Lung (tissue), 11 donors: ENCODE measurements at regions not wholly inside any gene's neighbourhood (a gene's known extent, or its start where the extent isn't known, plus 50 kb on each side); places are given as distances from the start of the nearest gene placed in this dataset.

Experiments used
- ATAC-seq: fragments of 200-7000 bp; cut with Tn5 transposase; one replicate; pipeline ENCODE4 v1.9.1; 2020; ENCODE audit warnings: moderate number of reproducible peaks; ENCODE audit not compliant: insufficient read depth, low FRiP score
- DNase-seq, 3 donors: peaks; one replicate each; pipeline ENCODE4 v3.0.0-alpha.2; 2013 to 2017
- H3K27ac ChIP-seq, 2 donors: one replicate each; pipeline ENCODE4 v1.5.1; 2013; ENCODE audit warnings: mild to moderate bottlenecking in 2 of 2, moderate library complexity in 2 of 2, control low read depth in 1 of 2, inconsistent platforms in 1 of 2, low read depth in 1 of 2, low read length in 1 of 2
- H3K27me3 ChIP-seq, 3 donors: one replicate each; pipeline ENCODE4 v1.5.1; 2013; ENCODE audit warnings: low read length in 2 of 3; ENCODE audit not compliant: control insufficient read depth in 3 of 3, insufficient read depth in 3 of 3
- H3K36me3 ChIP-seq, 4 donors: one replicate each; pipeline ENCODE4 v1.5.1; 2013; ENCODE audit warnings: low read length in 4 of 4, mild to moderate bottlenecking in 1 of 4, moderate library complexity in 1 of 4; ENCODE audit not compliant: control insufficient read depth in 4 of 4, insufficient read depth in 4 of 4
- H3K4me1 ChIP-seq, 5 donors: one replicate each; pipeline ENCODE4 v1.5.1; 2013; ENCODE audit warnings: low read length in 5 of 5, mild to moderate bottlenecking in 2 of 5, moderate library complexity in 1 of 5; ENCODE audit not compliant: control insufficient read depth in 5 of 5, insufficient read depth in 5 of 5
- H3K4me3 ChIP-seq: one replicate; pipeline ENCODE4 v1.5.1; 2013; ENCODE audit warnings: mild to moderate bottlenecking, control low read depth, moderate library complexity
- H3K9ac ChIP-seq, 2 donors: one replicate each; pipeline ENCODE4 v1.5.1; 2013; ENCODE audit warnings: low read length in 2 of 2, control low read depth in 1 of 2; ENCODE audit not compliant: insufficient read depth in 1 of 2
- H3K9me3 ChIP-seq, 4 donors: one replicate each; pipeline ENCODE4 v1.5.1; 2013; ENCODE audit warnings: low read length in 3 of 4, mild to moderate bottlenecking in 1 of 4, moderate library complexity in 1 of 4; ENCODE audit not compliant: control insufficient read depth in 4 of 4, insufficient read depth in 3 of 4
- WGBS, 2 donors: extraction: QIAGEN DNeasy Blood & Tissue Kit; methylation state at CpG; one replicate each; pipeline ENCODE4 v1.1.7; 2013; 5-methylcytosine and 5-hydroxymethylcytosine counted together
- TF ChIP-seq, protein P1 (sequence below): IDR thresholded peaks from 2 replicates; pipeline ENCODE4 v1.5.1; 2012; ENCODE audit warnings: mild to moderate bottlenecking; ENCODE audit errors: control extremely low read depth, extremely low read depth
- donor health status: control.
- donor health status: control.
- donor health status: Bipolar disorder and iron deficiency.
- donor health status: healthy.
- donor health status: DM: yes; HTN: yes; CAD: no.

DNA sequence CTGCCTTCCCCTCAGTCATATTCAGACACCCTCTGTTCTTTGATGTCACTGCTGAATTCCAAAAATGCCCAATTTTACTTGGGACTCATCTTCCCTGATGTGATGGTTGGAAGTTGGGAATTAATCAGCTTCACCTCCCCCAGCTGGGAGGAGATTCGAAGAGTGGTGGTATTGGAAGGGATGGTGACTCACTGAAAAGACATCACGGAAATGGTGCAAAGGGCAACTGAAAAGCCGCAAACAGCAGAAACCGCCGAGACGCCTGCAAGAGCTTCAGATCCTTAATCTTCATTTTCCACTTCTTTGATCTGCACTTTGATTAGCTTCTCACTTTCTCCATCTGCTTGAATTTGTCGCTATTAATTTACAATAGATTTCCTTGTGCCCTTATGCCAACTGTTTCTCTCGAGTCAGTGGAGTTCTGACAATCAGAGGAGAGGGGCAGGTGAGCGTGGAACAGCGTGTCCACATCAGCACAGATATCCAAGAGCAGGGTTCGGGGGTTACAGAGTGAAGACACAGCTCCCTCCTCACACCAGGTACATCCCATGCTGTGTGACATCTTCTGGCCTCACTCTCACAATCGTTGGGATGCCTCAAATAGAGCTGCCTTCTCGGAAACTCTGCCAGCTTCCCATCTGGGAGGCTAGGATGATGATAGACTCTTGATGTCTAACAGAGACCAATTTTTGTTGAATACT is 325.4 kb downstream of the BRD1 start:
- WGBS, 2 donors: 84 to 90% methylated on average over 13 of the region's 13 CpGs
- DNase-seq (no peak), ATAC-seq (no peak)
- peaks cover 0 to 6% (median under 1%) of the 10 kb centered on the region in 4 donors for H3K9me3 ChIP-seq
- H3K27me3 ChIP-seq: peaks cover 0 to 3% (median 2%) of the 10 kb centered on the region in 3 donors
- H3K9ac ChIP-seq: no peak overlapping the region
- no peaks in the 10 kb centered on the region for H3K4me1 ChIP-seq
- H3K36me3 ChIP-seq: no peaks in the 10 kb centered on the region
- no peak overlapping the region for H3K4me3 ChIP-seq
- TF ChIP-seq, protein P1, sequence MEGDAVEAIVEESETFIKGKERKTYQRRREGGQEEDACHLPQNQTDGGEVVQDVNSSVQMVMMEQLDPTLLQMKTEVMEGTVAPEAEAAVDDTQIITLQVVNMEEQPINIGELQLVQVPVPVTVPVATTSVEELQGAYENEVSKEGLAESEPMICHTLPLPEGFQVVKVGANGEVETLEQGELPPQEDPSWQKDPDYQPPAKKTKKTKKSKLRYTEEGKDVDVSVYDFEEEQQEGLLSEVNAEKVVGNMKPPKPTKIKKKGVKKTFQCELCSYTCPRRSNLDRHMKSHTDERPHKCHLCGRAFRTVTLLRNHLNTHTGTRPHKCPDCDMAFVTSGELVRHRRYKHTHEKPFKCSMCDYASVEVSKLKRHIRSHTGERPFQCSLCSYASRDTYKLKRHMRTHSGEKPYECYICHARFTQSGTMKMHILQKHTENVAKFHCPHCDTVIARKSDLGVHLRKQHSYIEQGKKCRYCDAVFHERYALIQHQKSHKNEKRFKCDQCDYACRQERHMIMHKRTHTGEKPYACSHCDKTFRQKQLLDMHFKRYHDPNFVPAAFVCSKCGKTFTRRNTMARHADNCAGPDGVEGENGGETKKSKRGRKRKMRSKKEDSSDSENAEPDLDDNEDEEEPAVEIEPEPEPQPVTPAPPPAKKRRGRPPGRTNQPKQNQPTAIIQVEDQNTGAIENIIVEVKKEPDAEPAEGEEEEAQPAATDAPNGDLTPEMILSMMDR: no peak
- no peak overlapping the region for H3K27ac ChIP-seq

DNA sequence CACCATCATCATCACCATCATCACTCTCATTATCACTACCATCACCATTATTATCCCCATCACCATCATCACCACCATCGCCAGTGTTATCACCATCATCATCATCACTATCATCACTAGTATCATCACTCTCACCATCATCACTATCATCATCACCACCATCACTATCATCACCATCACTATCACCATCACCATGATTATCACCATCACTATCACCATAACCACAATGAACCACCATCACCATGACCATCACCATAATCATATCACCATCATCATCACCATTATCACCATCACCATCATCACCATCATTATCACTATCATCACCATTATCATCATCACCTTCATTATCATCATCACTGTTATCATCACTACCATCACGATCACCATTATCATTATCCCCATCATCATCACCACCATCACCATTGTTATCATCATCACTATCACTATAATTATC is 326.7 kb downstream of the BRD1 start:
- H3K27me3 ChIP-seq: peaks cover 0 to 3% (median 2%) of the 10 kb centered on the region in 3 donors
- no peak for ATAC-seq

DNA sequence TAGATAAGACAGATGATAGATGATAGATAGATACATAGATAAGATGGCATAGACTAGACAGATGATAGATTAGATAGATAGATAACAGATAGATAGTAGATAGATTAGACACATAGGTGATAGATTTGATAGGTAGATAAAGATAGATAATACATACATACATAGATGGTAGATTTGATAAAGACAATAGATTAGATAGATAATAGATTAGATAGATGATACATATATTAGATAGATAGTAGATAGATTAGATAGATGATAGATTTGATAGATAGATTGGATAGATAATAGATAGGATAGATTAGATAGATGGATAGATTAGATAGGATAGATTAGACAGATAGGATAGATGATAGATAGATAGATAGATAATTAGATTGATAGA is 327.6 kb downstream of the BRD1 start:
- peaks cover 0 to 3% (median 1%) of the 10 kb centered on the region in 4 donors for H3K9me3 ChIP-seq
- no peaks in the 10 kb centered on the region for H3K4me1 ChIP-seq
- TF ChIP-seq, protein P1: no peak
- H3K36me3 ChIP-seq: no peaks in the 10 kb centered on the region
- H3K27ac ChIP-seq: no peak overlapping the region
- no peak overlapping the region for H3K9ac ChIP-seq
- H3K4me3 ChIP-seq: no peak overlapping the region
- DNase-seq (peak in 1 of 3 donors; percentile 16), ATAC-seq (no peak)
- peaks cover 0 to 2% (median 0%) of the 10 kb centered on the region in 3 donors for H3K27me3 ChIP-seq

More for the DNA sequence above, 326.7 kb downstream of the BRD1 start:
- peaks cover 0 to 4% (median 1%) of the 10 kb centered on the region in 4 donors for H3K9me3 ChIP-seq
- H3K27ac ChIP-seq: no peak overlapping the region
- no peak overlapping the region for H3K9ac ChIP-seq
- no peaks in the 10 kb centered on the region for H3K4me1 ChIP-seq
- 97 to 98% methylated on average over 2 of the region's 2 CpGs for WGBS, 2 donors
- TF ChIP-seq, protein P1: no peak
- H3K36me3 ChIP-seq: no peaks in the 10 kb centered on the region
- H3K4me3 ChIP-seq: no peak overlapping the region
- DNase-seq: peak in 1 of 3 donors; percentile 10
